Left ventricle myocardium inferior (tissue), 1 donor: ENCODE measurements at regions not wholly inside any gene's neighbourhood (a gene's known extent, or its start where the extent isn't known, plus 50 kb on each side); places are given as distances from the start of the nearest gene placed in this dataset.

ENCODE experiments used
- DNase-seq: peaks from one replicate; pipeline ENCODE4 v3.0.0-alpha.2; 2020
- H3K27ac ChIP-seq: fragments of 200-600 bp; replicated peaks from 2 replicates; pipeline ENCODE4 v1.8.0; 2021
- H3K27me3 ChIP-seq: fragments of 200-600 bp; 2 replicates; pipeline ENCODE4 v1.8.0; 2021; ENCODE audit warnings: low read depth
- H3K36me3 ChIP-seq: fragments of 200-600 bp; 2 replicates; pipeline ENCODE4 v1.8.0; 2021
- H3K4me1 ChIP-seq: fragments of 200-600 bp; 2 replicates; pipeline ENCODE4 v1.8.0; 2021
- H3K4me3 ChIP-seq: fragments of 200-600 bp; 2 replicates; pipeline ENCODE4 v1.8.0; 2021; ENCODE audit warnings: mild to moderate bottlenecking, moderate library complexity
- H3K9me3 ChIP-seq: fragments of 200-600 bp; replicated peaks from 2 replicates; pipeline ENCODE4 v1.8.0; 2021
- intact Hi-C: fragments of 100-400 bp; cut with micrococcal nuclease; formaldehyde crosslinking; loops from one replicate; pipeline ENCODE4 v1.11.0; 2022
- TF ChIP-seq, protein P1 (sequence below): fragments of 200-600 bp; IDR thresholded peaks from 2 replicates; pipeline ENCODE4 v1.8.0; 2021; ENCODE audit warnings: antibody characterized with exemption, mild to moderate bottlenecking, borderline replicate concordance
- donor health status: DM: no; HTN: yes; CAD: no; lungs with severe emphysema.

DNA sequence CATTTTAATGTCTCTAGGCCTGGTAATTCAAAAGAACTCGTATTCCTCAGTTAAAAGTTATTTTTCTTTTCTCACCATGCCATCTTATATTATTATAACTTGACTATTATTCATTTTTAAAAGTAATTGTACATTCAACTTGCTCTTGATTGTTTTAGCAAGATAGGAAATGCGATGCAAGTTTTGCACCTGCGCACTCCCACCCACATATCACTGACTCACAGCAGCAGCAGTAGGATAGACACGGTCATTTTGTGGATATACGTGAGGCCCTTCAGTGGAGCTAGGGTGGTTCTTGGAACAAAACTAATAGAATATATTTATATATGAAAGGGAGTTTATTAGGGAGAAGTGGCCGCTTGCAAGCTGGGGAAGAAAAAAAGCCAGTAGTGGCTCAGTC lies 95.5 kb upstream of the UBE3A start:
- Histone ChIP-seq H3K4me1 (peaks cover 15% of the 10 kb centered on the region), H3K4me3 (no peak overlapping the region), H3K27me3 (peaks cover 4% of the 10 kb centered on the region), H3K36me3 (no peaks in the 10 kb centered on the region), H3K9me3 (peaks cover 9% of the 10 kb centered on the region), H3K27ac (no peak overlapping the region)
- TF ChIP-seq, protein P1, sequence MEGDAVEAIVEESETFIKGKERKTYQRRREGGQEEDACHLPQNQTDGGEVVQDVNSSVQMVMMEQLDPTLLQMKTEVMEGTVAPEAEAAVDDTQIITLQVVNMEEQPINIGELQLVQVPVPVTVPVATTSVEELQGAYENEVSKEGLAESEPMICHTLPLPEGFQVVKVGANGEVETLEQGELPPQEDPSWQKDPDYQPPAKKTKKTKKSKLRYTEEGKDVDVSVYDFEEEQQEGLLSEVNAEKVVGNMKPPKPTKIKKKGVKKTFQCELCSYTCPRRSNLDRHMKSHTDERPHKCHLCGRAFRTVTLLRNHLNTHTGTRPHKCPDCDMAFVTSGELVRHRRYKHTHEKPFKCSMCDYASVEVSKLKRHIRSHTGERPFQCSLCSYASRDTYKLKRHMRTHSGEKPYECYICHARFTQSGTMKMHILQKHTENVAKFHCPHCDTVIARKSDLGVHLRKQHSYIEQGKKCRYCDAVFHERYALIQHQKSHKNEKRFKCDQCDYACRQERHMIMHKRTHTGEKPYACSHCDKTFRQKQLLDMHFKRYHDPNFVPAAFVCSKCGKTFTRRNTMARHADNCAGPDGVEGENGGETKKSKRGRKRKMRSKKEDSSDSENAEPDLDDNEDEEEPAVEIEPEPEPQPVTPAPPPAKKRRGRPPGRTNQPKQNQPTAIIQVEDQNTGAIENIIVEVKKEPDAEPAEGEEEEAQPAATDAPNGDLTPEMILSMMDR, result no peak
- intact Hi-C loops, result no loop called here
- DNase-seq, result no peak

DNA sequence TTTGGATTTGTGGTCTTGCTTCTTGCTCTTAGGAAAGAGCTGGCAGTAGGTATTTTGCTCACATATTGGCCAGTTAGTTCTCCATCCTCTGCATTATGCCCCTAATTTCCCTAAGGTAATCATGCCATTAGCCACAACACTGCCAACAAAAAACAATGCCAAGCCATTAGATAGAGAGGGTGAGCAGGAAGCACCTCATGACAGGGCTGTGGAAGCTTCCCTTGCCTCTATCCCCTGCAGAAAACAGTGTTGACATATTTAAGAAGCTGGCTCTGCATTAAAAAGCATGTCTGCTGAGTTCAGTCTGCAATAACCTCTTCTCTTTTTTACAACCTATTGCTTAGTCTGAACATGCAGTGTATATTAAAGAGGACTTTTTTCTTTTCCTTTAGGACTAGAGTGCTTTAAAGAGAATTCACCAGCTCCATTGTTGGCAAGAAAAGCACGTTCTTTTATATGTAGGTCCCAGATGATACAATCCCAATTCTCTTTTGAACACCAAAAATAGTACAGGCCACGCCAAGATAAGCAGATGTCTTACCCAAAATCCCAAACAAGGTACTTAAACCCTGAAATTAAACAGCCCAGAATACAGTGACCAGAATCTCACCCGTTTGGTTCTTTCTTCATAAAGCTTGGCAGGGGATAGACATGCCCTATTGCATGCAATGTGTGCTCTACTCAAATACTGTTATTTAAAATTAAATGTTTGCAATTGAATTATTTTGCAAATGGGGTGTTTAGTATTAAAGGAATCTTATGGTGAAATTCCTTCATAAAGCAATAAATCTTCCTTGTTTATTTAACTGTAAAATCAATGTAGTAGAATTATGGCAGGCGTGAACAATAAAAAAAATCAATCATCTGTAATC lies 93.7 kb upstream of the UBE3A start:
- H3K4me3 ChIP-seq, result no peak overlapping the region
- H3K9me3 ChIP-seq, result peaks cover 9% of the 10 kb centered on the region
- TF ChIP-seq, protein P1, result no peak
- H3K36me3 ChIP-seq, result no peaks in the 10 kb centered on the region
- DNase-seq, result no peak
- peaks cover 4% of the 10 kb centered on the region for H3K27me3 ChIP-seq
- H3K4me1 ChIP-seq, result peaks cover 15% of the 10 kb centered on the region
- H3K27ac ChIP-seq, result no peak overlapping the region
- intact Hi-C loops, result no loop called here

DNA sequence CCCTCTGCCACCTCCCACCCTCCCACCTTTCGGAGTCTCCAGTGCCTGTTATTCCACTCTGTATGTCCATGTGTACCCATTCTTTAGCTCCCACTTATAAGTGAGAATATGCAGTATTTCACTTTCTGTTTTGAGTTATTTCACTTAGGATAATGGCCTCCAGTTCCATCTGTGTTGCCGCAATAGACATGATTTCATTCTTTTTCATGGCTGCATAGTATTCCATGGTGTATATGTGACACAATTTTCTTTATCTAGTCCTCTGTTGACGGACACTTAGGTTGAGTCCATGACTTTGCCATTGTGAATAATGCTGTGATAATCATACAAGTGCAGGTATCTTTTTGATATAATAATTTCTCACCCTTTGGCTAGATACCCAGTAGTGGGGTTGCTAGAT lies 91.0 kb upstream of the UBE3A start:
- Histone ChIP-seq H3K9me3 (peaks cover 18% of the 10 kb centered on the region), H3K27me3 (no peaks in the 10 kb centered on the region), H3K27ac (no peak overlapping the region), H3K36me3 (no peaks in the 10 kb centered on the region), H3K4me1 (peaks cover 15% of the 10 kb centered on the region), H3K4me3 (no peak overlapping the region)
- intact Hi-C loops, result no loop called here
- no peak for DNase-seq
- TF ChIP-seq, protein P1, result no peak

DNA sequence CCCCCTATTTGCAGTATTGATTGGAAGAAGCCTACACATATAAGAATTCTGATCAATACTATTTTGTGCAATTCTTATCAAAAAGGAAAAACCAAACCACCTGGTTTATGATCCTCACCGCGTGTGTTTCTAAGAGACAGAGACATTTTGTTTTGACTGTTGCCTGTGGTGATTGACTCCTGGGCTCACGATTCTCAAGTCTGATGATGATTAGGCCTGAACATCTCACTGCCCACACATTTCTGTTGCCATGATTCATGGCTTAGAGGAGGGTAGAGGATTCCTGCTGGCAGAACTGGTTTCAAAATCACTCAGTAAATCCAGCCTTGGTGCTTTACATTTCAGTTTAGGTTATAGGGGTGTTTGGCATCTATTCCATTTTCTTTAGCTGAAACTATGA lies 88.3 kb upstream of the UBE3A start:
- intact Hi-C loops, result no loop called here
- H3K27ac ChIP-seq, result no peak overlapping the region
- H3K4me3 ChIP-seq, result no peak overlapping the region
- H3K9me3 ChIP-seq, result peaks cover 31% of the 10 kb centered on the region
- TF ChIP-seq, protein P1, result no peak
- DNase-seq, result no peak
- H3K27me3 ChIP-seq, result no peaks in the 10 kb centered on the region
- H3K4me1 ChIP-seq, result peaks cover 5% of the 10 kb centered on the region
- H3K36me3 ChIP-seq, result no peaks in the 10 kb centered on the region

DNA sequence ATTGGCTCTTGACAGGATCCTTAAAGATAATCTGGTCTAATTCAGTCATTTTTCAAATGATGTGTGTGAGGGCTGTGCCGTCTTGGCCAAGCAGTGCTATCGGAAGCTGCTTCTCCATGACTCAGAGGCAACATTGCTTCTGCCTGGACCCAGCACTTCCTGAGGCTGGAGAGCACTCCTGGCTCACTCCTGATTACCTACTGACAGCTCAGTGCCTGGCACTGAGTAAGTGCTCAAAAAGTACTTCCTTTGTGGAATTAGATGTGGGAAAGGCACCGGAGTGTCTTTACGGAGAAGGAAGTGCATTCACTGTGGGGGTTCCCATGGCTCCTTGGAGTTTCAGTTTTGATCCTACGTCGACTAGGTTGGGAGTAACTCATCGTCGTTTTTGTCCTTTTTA lies 86.9 kb upstream of the UBE3A start:
- Histone ChIP-seq H3K27ac (no peak overlapping the region), H3K27me3 (no peaks in the 10 kb centered on the region), H3K4me3 (no peak overlapping the region), H3K4me1 (no peaks in the 10 kb centered on the region), H3K36me3 (no peaks in the 10 kb centered on the region), H3K9me3 (peaks cover 31% of the 10 kb centered on the region)
- intact Hi-C loops, result no loop called here
- TF ChIP-seq, protein P1, result no peak
- DNase-seq, result no peak
